ENCODE measurements at regions not wholly inside any gene's neighbourhood (a gene's known extent, or its start where the extent isn't known, plus 50 kb on each side); places are given as distances from the start of the nearest gene placed in this dataset.
"Not testable (repeated sequence)": the region's sequence is repeated elsewhere in the genome, so short reads cannot be mapped to it uniquely, and the experiment has no call there.

GRCh38 chr12:38238328-38238727, 78.2 kb upstream of the ALG10B start:
- not testable (repeated sequence) for TF ChIP-seq POLR2A (IDR thresholded peaks at IDR 0.05; ENCODE audit: control extremely low read depth in 1 of 2, low read depth in 2 of 2, low read length in 2 of 2); POLR2AphosphoS5 (IDR thresholded peaks at IDR 0.05; ENCODE audit: low read depth, low read length); CTCF (IDR thresholded peaks at IDR 0.05; ENCODE audit: control extremely low read depth in 1 of 3, insufficient read depth in 1 of 3, low read depth in 1 of 3, low read length in 3 of 3); RAD21 (IDR thresholded peaks at IDR 0.05 in 1 of 2, conservative IDR thresholded peaks at IDR 0.05 in 1 of 2; ENCODE audit: low read depth in 2 of 2, low read length in 2 of 2); SIN3A (conservative IDR thresholded peaks at IDR 0.05 in 1 of 2, IDR thresholded peaks at IDR 0.05 in 1 of 2; ENCODE audit: low read depth in 1 of 2, low read length in 2 of 2)
- TF ChIP-seq, protein P1, sequence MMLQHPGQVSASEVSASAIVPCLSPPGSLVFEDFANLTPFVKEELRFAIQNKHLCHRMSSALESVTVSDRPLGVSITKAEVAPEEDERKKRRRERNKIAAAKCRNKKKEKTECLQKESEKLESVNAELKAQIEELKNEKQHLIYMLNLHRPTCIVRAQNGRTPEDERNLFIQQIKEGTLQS (IDR thresholded peaks at IDR 0.05; ENCODE audit: insufficient read depth, low read depth, low read length), result not testable (repeated sequence)
- TF ChIP-seq, protein P2, sequence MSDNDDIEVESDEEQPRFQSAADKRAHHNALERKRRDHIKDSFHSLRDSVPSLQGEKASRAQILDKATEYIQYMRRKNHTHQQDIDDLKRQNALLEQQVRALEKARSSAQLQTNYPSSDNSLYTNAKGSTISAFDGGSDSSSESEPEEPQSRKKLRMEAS (IDR thresholded peaks at IDR 0.05), result not testable (repeated sequence)
